ENCODE measurements at regions not wholly inside any gene's neighbourhood (a gene's known extent, or its start where the extent isn't known, plus 50 kb on each side); places are given as distances from the start of the nearest gene placed in this dataset.
"Not testable (repeated sequence)": the region's sequence is repeated elsewhere in the genome, so short reads cannot be mapped to it uniquely, and the experiment has no call there.

DNA sequence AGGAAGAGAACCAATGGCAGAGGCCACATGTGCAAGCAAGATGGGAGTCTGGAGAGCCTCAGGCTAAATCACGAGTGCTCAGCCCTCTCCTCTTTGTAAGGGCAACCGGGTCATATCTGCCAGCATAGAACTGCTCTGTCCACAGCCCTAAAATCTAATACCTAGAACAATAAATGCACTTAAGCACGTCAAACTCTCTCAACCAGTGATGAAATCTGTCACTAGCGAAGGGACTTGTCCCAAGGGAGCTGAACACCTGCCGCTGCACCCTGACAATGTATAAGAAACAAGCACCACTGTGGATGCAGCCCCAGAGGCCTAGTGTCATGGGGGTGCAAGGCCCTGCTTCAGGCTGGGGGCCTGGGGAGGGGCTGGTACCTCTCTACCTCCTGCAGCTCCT lies 82.5 kb downstream of the PRL start:
- TF ChIP-seq GABPA (IDR thresholded peaks at IDR 0.05; ENCODE audit: low read depth) (no peak), SPI1 (IDR thresholded peaks at IDR 0.05; ENCODE audit: borderline replicate concordance, low read depth) (no peak), POLR2AphosphoS5 (IDR thresholded peaks at IDR 0.05; ENCODE audit: low read depth) (no peak)
- TF ChIP-seq, protein P1, sequence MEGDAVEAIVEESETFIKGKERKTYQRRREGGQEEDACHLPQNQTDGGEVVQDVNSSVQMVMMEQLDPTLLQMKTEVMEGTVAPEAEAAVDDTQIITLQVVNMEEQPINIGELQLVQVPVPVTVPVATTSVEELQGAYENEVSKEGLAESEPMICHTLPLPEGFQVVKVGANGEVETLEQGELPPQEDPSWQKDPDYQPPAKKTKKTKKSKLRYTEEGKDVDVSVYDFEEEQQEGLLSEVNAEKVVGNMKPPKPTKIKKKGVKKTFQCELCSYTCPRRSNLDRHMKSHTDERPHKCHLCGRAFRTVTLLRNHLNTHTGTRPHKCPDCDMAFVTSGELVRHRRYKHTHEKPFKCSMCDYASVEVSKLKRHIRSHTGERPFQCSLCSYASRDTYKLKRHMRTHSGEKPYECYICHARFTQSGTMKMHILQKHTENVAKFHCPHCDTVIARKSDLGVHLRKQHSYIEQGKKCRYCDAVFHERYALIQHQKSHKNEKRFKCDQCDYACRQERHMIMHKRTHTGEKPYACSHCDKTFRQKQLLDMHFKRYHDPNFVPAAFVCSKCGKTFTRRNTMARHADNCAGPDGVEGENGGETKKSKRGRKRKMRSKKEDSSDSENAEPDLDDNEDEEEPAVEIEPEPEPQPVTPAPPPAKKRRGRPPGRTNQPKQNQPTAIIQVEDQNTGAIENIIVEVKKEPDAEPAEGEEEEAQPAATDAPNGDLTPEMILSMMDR (IDR thresholded peaks at IDR 0.05; ENCODE audit: insufficient read depth, low read length), result no peak
- TF ChIP-seq, protein P2, sequence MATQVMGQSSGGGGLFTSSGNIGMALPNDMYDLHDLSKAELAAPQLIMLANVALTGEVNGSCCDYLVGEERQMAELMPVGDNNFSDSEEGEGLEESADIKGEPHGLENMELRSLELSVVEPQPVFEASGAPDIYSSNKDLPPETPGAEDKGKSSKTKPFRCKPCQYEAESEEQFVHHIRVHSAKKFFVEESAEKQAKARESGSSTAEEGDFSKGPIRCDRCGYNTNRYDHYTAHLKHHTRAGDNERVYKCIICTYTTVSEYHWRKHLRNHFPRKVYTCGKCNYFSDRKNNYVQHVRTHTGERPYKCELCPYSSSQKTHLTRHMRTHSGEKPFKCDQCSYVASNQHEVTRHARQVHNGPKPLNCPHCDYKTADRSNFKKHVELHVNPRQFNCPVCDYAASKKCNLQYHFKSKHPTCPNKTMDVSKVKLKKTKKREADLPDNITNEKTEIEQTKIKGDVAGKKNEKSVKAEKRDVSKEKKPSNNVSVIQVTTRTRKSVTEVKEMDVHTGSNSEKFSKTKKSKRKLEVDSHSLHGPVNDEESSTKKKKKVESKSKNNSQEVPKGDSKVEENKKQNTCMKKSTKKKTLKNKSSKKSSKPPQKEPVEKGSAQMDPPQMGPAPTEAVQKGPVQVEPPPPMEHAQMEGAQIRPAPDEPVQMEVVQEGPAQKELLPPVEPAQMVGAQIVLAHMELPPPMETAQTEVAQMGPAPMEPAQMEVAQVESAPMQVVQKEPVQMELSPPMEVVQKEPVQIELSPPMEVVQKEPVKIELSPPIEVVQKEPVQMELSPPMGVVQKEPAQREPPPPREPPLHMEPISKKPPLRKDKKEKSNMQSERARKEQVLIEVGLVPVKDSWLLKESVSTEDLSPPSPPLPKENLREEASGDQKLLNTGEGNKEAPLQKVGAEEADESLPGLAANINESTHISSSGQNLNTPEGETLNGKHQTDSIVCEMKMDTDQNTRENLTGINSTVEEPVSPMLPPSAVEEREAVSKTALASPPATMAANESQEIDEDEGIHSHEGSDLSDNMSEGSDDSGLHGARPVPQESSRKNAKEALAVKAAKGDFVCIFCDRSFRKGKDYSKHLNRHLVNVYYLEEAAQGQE (IDR thresholded peaks at IDR 0.05; ENCODE audit: insufficient replicate concordance, low read depth), result no peak
- Histone ChIP-seq H3K4me3 (replicated peaks; ENCODE audit: insufficient read depth, low read length) (no peak overlapping the region), H3K27ac (replicated peaks) (no peak overlapping the region), H3K27me3 (ENCODE audit: insufficient read depth, poor library complexity, severe bottlenecking) (no peaks in the 10 kb centered on the region)
- no peak for DNase-seq (ENCODE audit: low read depth in 1 of 2, low spot score in 1 of 2)

DNA sequence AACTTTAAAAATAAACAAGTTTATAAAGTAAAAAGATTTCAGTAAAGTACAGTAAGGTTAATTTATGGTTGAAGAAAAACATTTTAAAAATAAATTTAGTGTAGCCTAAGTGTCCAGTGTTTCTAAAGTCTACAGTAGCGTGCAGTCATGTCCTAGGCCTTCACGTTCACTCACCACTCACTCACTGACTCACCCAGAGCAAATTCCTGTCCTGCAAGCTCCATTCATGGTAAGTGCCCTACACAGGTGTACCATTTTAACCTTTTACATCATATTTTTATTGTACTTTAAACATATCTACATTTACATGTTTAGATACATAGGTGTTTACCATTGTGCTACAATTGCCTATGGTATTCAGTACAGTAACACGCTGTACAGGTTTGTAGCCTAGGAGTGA lies 81.4 kb downstream of the PRL start:
- not testable (repeated sequence) for DNase-seq (ENCODE audit: low read depth in 1 of 2, low spot score in 1 of 2); H3K4me3 ChIP-seq (replicated peaks; ENCODE audit: insufficient read depth, low read length); H3K27ac ChIP-seq (replicated peaks); H3K27me3 ChIP-seq (ENCODE audit: insufficient read depth, poor library complexity, severe bottlenecking)

DNA sequence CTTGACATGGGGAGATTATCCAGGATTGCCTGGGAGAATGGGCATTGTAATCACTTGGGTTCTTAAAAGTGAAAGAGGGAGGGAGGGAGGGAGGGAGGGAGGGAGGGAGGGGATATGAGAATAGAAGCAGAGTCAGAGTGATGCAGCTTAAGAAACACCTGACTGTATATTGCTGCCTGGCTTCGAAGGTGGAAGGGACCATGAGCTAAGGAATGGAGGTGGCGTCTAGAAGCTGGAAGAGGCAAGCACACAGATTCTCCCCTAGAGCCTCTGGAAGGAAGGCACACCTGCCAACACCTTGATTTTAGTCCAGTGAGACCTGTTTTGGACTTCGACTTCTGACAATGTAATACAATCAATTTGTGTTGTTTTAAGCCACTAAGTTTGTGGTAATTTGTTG lies 78.4 kb downstream of the PRL start:
- TF ChIP-seq SPI1 (IDR thresholded peaks at IDR 0.05; ENCODE audit: borderline replicate concordance, low read depth) (no peak), POLR2AphosphoS5 (IDR thresholded peaks at IDR 0.05; ENCODE audit: low read depth) (no peak), GABPA (IDR thresholded peaks at IDR 0.05; ENCODE audit: low read depth) (no peak)
- TF ChIP-seq, protein P2 (IDR thresholded peaks at IDR 0.05; ENCODE audit: insufficient replicate concordance, low read depth), result no peak
- no peak for DNase-seq (ENCODE audit: low read depth in 1 of 2, low spot score in 1 of 2)
- Histone ChIP-seq H3K27me3 (ENCODE audit: insufficient read depth, poor library complexity, severe bottlenecking) (no peaks in the 10 kb centered on the region), H3K4me3 (replicated peaks; ENCODE audit: insufficient read depth, low read length) (no peak overlapping the region), H3K27ac (replicated peaks) (no peak overlapping the region)

DNA sequence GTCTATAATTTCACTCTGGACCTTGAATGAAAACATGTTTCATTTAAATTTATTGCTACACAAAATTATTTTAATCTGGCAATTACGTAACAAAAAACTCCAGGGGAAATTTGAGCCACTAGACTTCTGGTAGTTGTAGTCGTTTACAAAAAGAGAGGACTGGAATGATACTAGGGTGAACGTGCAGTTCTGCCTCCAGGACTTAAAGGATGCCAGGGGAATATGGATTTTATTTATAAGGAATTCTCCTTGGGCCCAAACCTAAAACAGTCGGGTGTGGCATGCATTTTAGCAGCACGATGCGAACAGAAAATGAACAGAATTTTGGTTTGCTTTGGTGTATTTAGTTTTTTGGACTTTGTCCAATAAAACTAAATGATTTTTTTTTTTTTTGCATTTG lies 76.9 kb downstream of the PRL start:
- DNase-seq (ENCODE audit: low read depth in 1 of 2, low spot score in 1 of 2), result no peak
- no peak for TF ChIP-seq GABPA (IDR thresholded peaks at IDR 0.05; ENCODE audit: low read depth)
- TF ChIP-seq, protein P2 (IDR thresholded peaks at IDR 0.05; ENCODE audit: insufficient replicate concordance, low read depth), result no peak
- TF ChIP-seq SPI1 (IDR thresholded peaks at IDR 0.05; ENCODE audit: borderline replicate concordance, low read depth), result no peak
- TF ChIP-seq POLR2AphosphoS5 (IDR thresholded peaks at IDR 0.05; ENCODE audit: low read depth), result no peak
- TF ChIP-seq, protein P1 (IDR thresholded peaks at IDR 0.05; ENCODE audit: insufficient read depth, low read length), result no peak
- H3K27me3 ChIP-seq (ENCODE audit: insufficient read depth, poor library complexity, severe bottlenecking), result no peaks in the 10 kb centered on the region
- no peak overlapping the region for H3K4me3 ChIP-seq (replicated peaks; ENCODE audit: insufficient read depth, low read length)
- no peak overlapping the region for H3K27ac ChIP-seq (replicated peaks)
